ENCODE measurements at regions not wholly inside any gene's neighbourhood (a gene's known extent, or its start where the extent isn't known, plus 50 kb on each side); places are given as distances from the start of the nearest gene placed in this dataset.

GRCh38 chr11:87675993-87676392, 499.2 kb downstream of the RAB38 start:
- TF ChIP-seq CTCF (IDR thresholded peaks at IDR 0.05) (no peak), POLR2A (IDR thresholded peaks at IDR 0.05) (no peak)

Data from vagina (tissue), 2 donors.